NB4 (cell line): ENCODE measurements at regions not wholly inside any gene's neighbourhood (a gene's known extent, or its start where the extent isn't known, plus 50 kb on each side); places are given as distances from the start of the nearest gene placed in this dataset.

ENCODE experiments used
- POLR2A ChIP-seq: IDR thresholded peaks from 2 replicates; pipeline ENCODE4 v1.6.1; 2011; ENCODE audit warnings: mild to moderate bottlenecking; ENCODE audit not compliant: insufficient read length; ENCODE audit errors: extremely low read depth
- TF ChIP-seq, protein P1 (sequence below): IDR thresholded peaks from one replicate; pipeline ENCODE4 v1.5.1; 2012; ENCODE audit warnings: low read depth, low read length

DNA sequence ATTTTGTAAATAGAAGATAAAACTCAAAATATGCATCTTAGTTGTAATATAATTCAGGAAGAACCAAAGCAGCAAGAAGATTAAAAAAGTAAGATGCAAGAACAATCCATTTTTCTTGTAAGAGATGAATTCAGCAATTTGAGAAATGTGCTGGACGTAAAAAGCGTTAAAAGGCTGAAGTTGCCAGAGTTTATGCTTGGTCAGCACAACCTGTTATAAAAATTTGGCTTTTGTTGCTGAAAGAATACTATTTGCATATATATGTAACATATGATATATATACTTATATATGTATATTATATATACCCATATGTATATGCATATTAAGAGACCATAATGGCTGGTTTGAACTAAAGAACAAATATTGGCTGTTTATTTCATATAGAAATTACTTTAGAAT is 449.6 kb upstream of the FAM241A start:
- no peak for TF ChIP-seq POLR2A
- TF ChIP-seq, protein P1, sequence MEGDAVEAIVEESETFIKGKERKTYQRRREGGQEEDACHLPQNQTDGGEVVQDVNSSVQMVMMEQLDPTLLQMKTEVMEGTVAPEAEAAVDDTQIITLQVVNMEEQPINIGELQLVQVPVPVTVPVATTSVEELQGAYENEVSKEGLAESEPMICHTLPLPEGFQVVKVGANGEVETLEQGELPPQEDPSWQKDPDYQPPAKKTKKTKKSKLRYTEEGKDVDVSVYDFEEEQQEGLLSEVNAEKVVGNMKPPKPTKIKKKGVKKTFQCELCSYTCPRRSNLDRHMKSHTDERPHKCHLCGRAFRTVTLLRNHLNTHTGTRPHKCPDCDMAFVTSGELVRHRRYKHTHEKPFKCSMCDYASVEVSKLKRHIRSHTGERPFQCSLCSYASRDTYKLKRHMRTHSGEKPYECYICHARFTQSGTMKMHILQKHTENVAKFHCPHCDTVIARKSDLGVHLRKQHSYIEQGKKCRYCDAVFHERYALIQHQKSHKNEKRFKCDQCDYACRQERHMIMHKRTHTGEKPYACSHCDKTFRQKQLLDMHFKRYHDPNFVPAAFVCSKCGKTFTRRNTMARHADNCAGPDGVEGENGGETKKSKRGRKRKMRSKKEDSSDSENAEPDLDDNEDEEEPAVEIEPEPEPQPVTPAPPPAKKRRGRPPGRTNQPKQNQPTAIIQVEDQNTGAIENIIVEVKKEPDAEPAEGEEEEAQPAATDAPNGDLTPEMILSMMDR = no peak
